GM13976 (cell line): ENCODE measurements at regions not wholly inside any gene's neighbourhood (a gene's known extent, or its start where the extent isn't known, plus 50 kb on each side); places are given as distances from the start of the nearest gene placed in this dataset.

Source experiments
- DNase-seq: peaks from one replicate; pipeline ENCODE4 v3.0.0; 2012; ENCODE audit warnings: low spot score
- in situ Hi-C: fragments of 300-500 bp; cut with MboI; formaldehyde crosslinking; loops from one replicate; pipeline ENCODE4 v1.12.0; 2022; ENCODE audit warnings: low sequenced_read_pairs, mixed read lengths, inconsistent platforms; ENCODE audit not compliant: unreplicated experiment
- TF ChIP-seq, protein P1 (sequence below): IDR thresholded peaks from 2 replicates; pipeline ENCODE4 v1.5.1; 2012; ENCODE audit warnings: borderline replicate concordance, mild to moderate bottlenecking; ENCODE audit not compliant: insufficient read depth; ENCODE audit errors: extremely low read depth, missing control alignments, control extremely low read depth

DNA sequence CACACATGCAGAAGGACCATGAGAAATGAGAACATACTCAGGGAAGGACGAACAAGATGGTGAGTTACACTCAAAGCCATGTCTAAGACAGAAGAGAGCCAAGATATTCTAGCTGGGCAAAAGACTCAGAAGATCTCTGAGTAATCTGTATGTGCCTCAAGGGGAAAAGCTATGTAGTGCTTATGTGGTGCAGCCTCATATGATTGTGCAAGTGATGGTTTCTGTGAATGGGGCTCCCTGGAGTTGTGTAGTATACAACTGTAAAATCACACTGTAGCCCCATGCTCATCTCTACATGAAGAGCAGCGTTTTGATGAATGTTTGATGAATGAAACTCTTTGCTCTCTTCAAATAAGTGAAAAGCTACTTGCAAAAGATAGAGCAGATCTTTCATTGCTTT, 57.5 kb downstream of the OSR1 start:
- DNase-seq: no peak
- in situ Hi-C loops: no loop called here
- TF ChIP-seq, protein P1, sequence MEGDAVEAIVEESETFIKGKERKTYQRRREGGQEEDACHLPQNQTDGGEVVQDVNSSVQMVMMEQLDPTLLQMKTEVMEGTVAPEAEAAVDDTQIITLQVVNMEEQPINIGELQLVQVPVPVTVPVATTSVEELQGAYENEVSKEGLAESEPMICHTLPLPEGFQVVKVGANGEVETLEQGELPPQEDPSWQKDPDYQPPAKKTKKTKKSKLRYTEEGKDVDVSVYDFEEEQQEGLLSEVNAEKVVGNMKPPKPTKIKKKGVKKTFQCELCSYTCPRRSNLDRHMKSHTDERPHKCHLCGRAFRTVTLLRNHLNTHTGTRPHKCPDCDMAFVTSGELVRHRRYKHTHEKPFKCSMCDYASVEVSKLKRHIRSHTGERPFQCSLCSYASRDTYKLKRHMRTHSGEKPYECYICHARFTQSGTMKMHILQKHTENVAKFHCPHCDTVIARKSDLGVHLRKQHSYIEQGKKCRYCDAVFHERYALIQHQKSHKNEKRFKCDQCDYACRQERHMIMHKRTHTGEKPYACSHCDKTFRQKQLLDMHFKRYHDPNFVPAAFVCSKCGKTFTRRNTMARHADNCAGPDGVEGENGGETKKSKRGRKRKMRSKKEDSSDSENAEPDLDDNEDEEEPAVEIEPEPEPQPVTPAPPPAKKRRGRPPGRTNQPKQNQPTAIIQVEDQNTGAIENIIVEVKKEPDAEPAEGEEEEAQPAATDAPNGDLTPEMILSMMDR: no peak

DNA sequence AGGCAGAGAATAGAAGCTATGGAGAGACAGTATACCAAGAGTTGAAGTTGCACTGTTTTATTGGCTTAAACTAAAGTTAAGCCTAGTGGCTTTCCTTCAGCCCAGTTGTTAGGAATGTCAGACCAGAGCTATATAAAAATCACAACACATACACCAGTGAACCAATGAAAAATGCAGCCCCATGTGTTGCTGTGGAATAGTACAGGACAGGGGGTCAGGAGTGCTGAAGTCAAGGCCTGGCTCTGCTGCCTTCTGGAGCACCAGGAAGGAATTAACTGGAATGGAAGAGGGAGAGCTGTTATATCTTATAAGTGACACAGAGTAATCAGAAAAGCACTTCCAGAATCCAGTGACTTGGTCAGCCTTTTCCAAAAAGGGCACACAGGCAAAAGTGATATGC, 58.9 kb downstream of the OSR1 start:
- in situ Hi-C loops: no loop called here
- TF ChIP-seq, protein P1: no peak
- no peak for DNase-seq

DNA sequence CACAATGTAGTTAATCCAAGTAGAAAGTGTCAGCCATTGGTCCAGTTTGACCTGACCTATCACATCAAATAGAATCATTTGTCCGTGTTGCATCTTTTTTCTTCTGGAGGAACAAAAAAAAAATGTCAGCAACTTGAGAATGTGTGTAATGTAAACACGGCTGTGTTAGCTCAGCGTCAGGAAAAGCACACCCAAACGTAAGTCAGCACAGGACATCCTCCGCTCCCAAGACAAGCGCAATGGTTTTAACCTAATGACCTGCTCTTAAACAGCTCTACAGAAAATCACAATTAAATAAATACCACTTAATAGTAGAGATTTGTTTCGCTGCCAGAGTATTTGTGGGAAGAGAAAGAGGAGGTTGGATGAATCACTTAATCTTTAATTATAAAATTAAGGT, 59.4 kb downstream of the OSR1 start:
- in situ Hi-C loops: no loop called here
- TF ChIP-seq, protein P1: no peak
- DNase-seq: no peak

DNA sequence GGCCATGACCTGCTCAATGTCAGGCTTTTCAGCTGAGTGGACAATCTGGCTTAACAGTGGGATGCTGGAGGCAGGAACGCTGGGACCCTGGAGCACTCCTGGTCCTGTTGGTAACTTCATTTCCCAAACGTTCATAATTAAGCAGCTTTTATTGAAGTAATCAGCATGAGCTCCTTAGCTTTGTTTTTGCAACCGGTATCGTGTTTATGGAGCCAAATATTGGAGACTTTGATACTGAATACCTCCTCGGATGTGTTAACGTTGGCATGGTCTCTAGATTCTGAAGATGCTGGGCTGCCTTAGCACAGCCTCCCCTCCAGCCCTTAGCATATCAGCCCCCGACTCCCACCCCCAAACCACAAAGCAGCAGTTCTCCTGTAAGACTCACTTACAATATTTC, 60.7 kb downstream of the OSR1 start:
- TF ChIP-seq, protein P1: no peak
- in situ Hi-C loops: no loop called here
- no peak for DNase-seq

DNA sequence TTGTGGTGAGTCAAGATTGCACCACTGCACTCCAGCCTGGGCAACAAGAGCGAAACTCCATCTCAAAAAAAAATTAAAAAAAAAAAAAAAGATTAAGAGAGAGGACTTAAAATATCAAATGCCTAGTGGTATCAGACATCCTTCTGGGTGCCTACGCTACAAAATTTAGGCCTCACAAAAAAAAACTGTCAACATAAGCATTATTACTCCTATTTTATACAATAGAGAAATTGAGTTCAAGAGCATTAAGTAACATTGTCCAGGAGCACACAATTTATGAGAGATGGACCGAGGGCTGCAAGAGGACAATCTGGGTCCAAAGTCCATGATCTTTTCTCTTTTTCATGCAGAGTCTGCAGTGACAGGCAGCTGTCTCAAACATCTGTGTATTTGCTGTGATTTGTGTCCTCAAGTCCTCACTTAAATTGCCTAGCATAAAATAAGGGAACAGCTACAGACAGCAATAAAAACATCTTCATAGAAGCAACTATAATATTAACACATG, 62.4 kb downstream of the OSR1 start:
- TF ChIP-seq, protein P1: no peak
- in situ Hi-C loops: no loop called here
- no peak for DNase-seq

DNA sequence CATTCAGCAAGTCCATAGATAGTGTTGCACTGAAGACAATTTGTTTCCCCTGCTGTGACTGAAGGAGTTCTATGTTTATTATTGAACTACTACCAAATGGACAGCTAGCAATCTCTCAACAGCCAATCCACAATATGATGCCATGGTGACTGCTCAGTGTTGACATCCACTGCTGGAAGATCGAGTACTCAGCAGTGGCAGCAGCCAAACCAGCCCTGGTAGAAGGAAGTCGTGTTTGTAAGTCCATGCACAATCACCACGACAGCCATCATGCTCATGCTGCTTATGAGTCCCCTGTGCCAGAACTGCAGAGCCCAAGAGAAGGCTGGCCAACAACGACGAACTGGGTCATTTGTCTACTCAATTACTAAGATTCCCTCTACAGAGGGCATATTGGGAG, 66.4 kb downstream of the OSR1 start:
- TF ChIP-seq, protein P1: no peak
- no peak for DNase-seq
- in situ Hi-C loops: no loop called here

DNA sequence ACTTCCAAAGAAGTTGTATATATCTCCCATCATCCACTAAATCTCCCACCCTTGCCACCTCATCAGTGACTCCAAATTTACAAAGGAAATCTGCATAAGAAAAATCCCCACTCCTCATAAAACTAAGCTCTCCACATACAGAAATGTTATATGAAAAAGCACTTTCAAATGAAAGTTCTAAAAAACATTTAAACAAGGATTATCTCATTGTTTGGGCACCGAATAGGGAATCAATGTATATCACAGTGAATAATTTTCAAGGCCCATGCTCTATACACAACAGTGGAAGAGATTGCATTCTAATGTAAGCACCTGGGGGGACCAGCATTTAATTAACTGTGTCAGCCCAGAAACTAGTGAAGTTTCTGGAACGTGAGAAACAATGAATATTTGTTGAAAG, 70.1 kb downstream of the OSR1 start:
- DNase-seq: no peak
- TF ChIP-seq, protein P1: no peak
- in situ Hi-C loops: no loop called here
